AG04450 (cell line): ENCODE measurements at regions not wholly inside any gene's neighbourhood (a gene's known extent, or its start where the extent isn't known, plus 50 kb on each side); places are given as distances from the start of the nearest gene placed in this dataset.

Experiments
- CTCF ChIA-PET: fragments of 300-600, 350-600 bp; formaldehyde crosslinking; extraction: SDS; loops from one replicate; lab custom pipeline; 2022; ENCODE audit warnings: antibody characterized with exemption, inconsistent platforms; lab: Charles Lee
- POLR2A ChIA-PET: fragments of 350-600 bp; formaldehyde crosslinking; extraction: SDS; loops from one replicate; lab custom pipeline; 2021; ENCODE audit warnings: antibody characterized with exemption, inconsistent platforms; lab: Yijun Ruan, JAX
- DNase-seq: peaks from one replicate; pipeline ENCODE4 v3.0.0-alpha.2; 2011; ENCODE audit warnings: low read depth, low spot score
- H3K27ac ChIP-seq: one replicate; pipeline ENCODE4 v1.5.1; 2012; ENCODE audit warnings: low read depth, low read length, control low read depth
- H3K27me3 ChIP-seq: one replicate; pipeline ENCODE4 v1.6.0; 2012; ENCODE audit warnings: low read length; ENCODE audit not compliant: control insufficient read depth, insufficient read depth
- H3K4me3 ChIP-seq: 2 replicates; pipeline ENCODE4 v1.5.1; 2011; ENCODE audit warnings: mild to moderate bottlenecking, low read depth, low read length, control low read depth
- H3K9me3 ChIP-seq: 2 replicates; pipeline ENCODE4 v1.5.1; 2012; ENCODE audit warnings: low read length; ENCODE audit not compliant: control insufficient read depth, insufficient read depth
- CTCF ChIP-seq: IDR thresholded peaks from 2 replicates; pipeline ENCODE4 v1.5.1; 2011; ENCODE audit warnings: low read depth, low read length, control low read depth, inconsistent platforms

GRCh38 chr14:93847473-93847872 lies 59.2 kb upstream of the PRIMA1 start:
- Histone ChIP-seq H3K9me3 (no peaks in the 10 kb centered on the region), H3K27ac (no peak overlapping the region), H3K27me3 (no peaks in the 10 kb centered on the region), H3K4me3 (no peak overlapping the region)
- CTCF ChIA-PET: no interaction called here
- DNase-seq: no peak
- no peak for TF ChIP-seq CTCF
- POLR2A ChIA-PET: no interaction called here

GRCh38 chr14:93838238-93838637 lies 50.0 kb upstream of the PRIMA1 start:
- Histone ChIP-seq H3K4me3 (no peak overlapping the region), H3K9me3 (no peaks in the 10 kb centered on the region), H3K27ac (no peak overlapping the region), H3K27me3 (peaks cover 2% of the 10 kb centered on the region)
- ChIA-PET CTCF (no interaction called here), POLR2A (no interaction called here)
- no peak for TF ChIP-seq CTCF
- no peak for DNase-seq
